OCI-LY7 (cell line): ENCODE measurements at regions not wholly inside any gene's neighbourhood (a gene's known extent, or its start where the extent isn't known, plus 50 kb on each side); places are given as distances from the start of the nearest gene placed in this dataset.
"Not testable (repeated sequence)": the region's sequence is repeated elsewhere in the genome, so short reads cannot be mapped to it uniquely, and the experiment has no call there.

Experiments
- CTCF ChIP-seq: fragments of 200-600 bp; sonication (generic); conservative IDR thresholded peaks from 2 replicates; pipeline ENCODE4 v1.5.1; 2014; ENCODE audit warnings: mild to moderate bottlenecking, antibody characterized with exemption, low read length, moderate library complexity, mixed read lengths
- EZH2phosphoT487 ChIP-seq: fragments of 200-600 bp; sonication (generic); IDR thresholded peaks from 2 replicates; pipeline ENCODE4 v1.6.1; 2018; ENCODE audit warnings: low read depth, borderline replicate concordance, mild to moderate bottlenecking, mixed run types, antibody characterized with exemption, low read length, moderate library complexity, mixed read lengths

GRCh38 chr3:26323741-26324140 is 298.8 kb upstream of the LRRC3B start:
- TF ChIP-seq CTCF, EZH2phosphoT487: not testable (repeated sequence)
